ENCODE measurements at regions not wholly inside any gene's neighbourhood (a gene's known extent, or its start where the extent isn't known, plus 50 kb on each side); places are given as distances from the start of the nearest gene placed in this dataset.
"Not testable (repeated sequence)": the region's sequence is repeated elsewhere in the genome, so short reads cannot be mapped to it uniquely, and the experiment has no call there.

- DNase-seq: no peak
Measured at GRCh38 chr6:9795880-9796279, 619.0 kb downstream of the TFAP2A start.

- no peak for DNase-seq
Measured at GRCh38 chr6:9789201-9789600, 625.7 kb downstream of the TFAP2A start.

GRCh38 chr6:9784786-9785185 lies 630.1 kb downstream of the TFAP2A start:
- DNase-seq: no peak

- DNase-seq: no peak
Measured at GRCh38 chr6:9783567-9783966, 631.3 kb downstream of the TFAP2A start.

- DNase-seq: no peak
Measured at GRCh38 chr6:9766240-9766915, 648.5 kb downstream of the TFAP2A start.

- DNase-seq: no peak
Measured at GRCh38 chr6:9761220-9761619, 653.7 kb downstream of the TFAP2A start.

- DNase-seq: no peak
Measured at GRCh38 chr6:9754515-9754914, 660.4 kb downstream of the TFAP2A start.

- DNase-seq: no peak
Measured at GRCh38 chr6:9745966-9746365, 668.9 kb downstream of the TFAP2A start.

GRCh38 chr6:9745476-9745875 lies 669.4 kb downstream of the TFAP2A start:
- no peak for DNase-seq

- DNase-seq: no peak
Measured at GRCh38 chr6:9744119-9744518, 670.8 kb downstream of the TFAP2A start.

- no peak for DNase-seq
Measured at GRCh38 chr6:9732056-9732455, 682.8 kb downstream of the TFAP2A start.

- not testable (repeated sequence) for DNase-seq
Measured at GRCh38 chr6:9725776-9726175, 689.1 kb downstream of the TFAP2A start.

GRCh38 chr6:9717568-9717967 lies 697.3 kb downstream of the TFAP2A start:
- DNase-seq: no peak

- no peak for DNase-seq
Measured at GRCh38 chr6:9711365-9711764, 703.5 kb downstream of the TFAP2A start.

- DNase-seq: no peak
Measured at GRCh38 chr6:9710574-9710973, 704.3 kb downstream of the TFAP2A start.

- DNase-seq: no peak
Measured at GRCh38 chr6:9708600-9708999, 706.3 kb downstream of the TFAP2A start.

GRCh38 chr6:9704989-9705388 lies 709.9 kb downstream of the TFAP2A start:
- no peak for DNase-seq

- DNase-seq: no peak
Measured at GRCh38 chr6:9702914-9703313, 712.0 kb downstream of the TFAP2A start.

- no peak for DNase-seq
Measured at GRCh38 chr6:9699888-9700287, 715.0 kb downstream of the TFAP2A start.

GRCh38 chr6:9697263-9697931 lies 717.5 kb downstream of the TFAP2A start:
- no peak for DNase-seq

GRCh38 chr6:9690388-9690787 lies 724.5 kb downstream of the TFAP2A start:
- DNase-seq: no peak

- not testable (repeated sequence) for DNase-seq
Measured at GRCh38 chr6:9680727-9681126, 734.1 kb downstream of the TFAP2A start.

GRCh38 chr6:9675122-9675521 lies 739.8 kb downstream of the TFAP2A start:
- no peak for DNase-seq

- no peak for DNase-seq
Measured at GRCh38 chr6:9659848-9660247, 755.0 kb downstream of the TFAP2A start.

GRCh38 chr6:9657994-9658393 lies 756.9 kb downstream of the TFAP2A start:
- no peak for DNase-seq
